ENCODE measurements at regions not wholly inside any gene's neighbourhood (a gene's known extent, or its start where the extent isn't known, plus 50 kb on each side); places are given as distances from the start of the nearest gene placed in this dataset.

GRCh38 chr13:39100996-39101738, 62.9 kb downstream of the NHLRC3 start:
- DNase-seq, result peak; percentile 40 to 82

GRCh38 chr13:39102981-39103490, 64.8 kb downstream of the NHLRC3 start:
- no peak for DNase-seq

DNA sequence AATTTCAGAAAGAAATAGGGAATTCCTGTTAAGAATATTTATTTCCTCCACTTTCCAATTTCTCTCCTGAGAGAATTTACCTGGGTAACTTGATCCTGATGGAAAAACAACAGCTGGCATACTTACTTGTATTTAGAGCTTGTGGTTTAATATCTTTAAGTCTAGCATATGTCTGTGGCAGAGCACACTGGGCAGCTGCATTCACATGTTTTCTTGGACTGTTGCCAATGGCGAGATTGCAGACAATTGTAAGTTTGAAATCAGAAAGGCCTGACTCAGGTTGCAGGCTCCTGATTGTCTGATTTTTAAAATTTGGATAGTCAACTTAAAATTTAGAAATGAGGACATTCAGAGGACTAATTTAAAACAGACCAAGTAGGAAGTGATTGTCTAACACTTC, 66.9 kb downstream of the NHLRC3 start:
- DNase-seq, result peak in 1 of 2 experiments; percentile 50

DNA sequence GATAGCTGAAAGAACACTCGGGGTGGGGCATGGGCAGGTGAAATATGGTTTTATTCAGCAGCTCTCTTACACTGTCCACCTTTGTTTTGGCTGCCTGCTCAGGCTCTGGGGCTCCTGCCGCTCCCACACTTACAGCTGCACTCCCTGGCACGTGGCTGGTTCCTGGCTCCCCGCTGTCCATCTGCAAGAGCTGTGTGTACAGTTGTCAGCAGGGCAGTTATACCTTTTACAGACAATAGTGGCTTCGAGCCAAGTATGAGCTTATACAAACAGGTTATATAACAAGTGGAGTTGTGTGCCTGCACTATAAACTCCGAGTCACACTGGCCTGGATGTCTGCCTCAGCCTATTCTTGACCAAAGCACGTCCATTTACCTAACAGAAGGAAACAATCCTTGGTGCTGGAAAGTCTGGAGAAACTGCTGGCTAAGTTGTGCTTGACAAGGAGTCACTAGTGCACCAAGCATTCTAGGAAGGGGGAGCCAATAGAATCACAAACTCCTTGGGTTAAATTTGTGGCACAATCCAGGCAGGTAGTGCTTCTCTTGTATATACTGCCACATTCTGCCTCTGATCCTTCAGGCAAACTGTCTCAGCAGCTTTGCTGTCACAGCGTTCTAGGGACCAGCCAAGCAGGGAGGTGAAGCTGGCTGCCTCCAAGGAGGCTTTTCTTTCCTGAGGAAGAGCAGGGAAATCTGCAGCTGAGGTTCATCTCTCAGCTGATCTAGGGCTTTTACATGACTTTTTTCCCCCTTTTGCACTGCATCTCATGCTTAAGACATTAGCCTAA, 68.2 kb downstream of the NHLRC3 start:
- no peak for DNase-seq

GRCh38 chr13:39107561-39107960, 69.3 kb downstream of the NHLRC3 start:
- peak in 1 of 2 experiments; percentile 29 for DNase-seq

GRCh38 chr13:39108783-39109182, 70.5 kb downstream of the NHLRC3 start:
- DNase-seq, result no peak

DNA sequence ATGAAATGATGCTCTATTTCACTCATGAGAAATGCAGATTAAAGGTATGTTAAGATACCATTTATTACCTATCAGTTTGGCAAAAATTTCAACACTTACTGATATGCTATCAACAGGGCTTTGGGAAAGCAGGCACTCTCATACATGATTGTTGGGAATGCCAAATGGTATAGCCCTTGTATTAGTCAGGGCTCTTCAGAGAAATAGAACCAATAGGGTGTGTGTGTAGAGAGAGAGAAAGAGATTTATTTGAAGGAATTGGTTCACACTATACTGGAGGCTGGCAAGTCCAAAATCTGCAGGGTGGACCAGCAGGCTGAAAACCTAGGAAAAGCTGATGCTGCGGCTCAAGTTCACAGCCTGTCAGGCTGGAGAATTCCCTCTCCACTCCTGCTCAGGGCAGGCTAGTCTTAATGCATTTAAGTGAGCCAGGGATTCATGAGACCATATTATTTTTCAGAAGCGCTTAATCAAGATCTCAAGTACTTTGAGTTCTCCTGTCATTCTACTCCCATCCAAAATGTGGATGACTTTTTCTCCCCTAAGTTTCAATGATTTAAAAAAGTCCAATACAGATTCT, 72.4 kb downstream of the NHLRC3 start:
- no peak for DNase-seq

- no peak for DNase-seq
Observed at GRCh38 chr13:39111145-39111544, 72.9 kb downstream of the NHLRC3 start.

- no peak for DNase-seq
Observed at GRCh38 chr13:39119422-39119821, 81.2 kb downstream of the NHLRC3 start.

- no peak for DNase-seq
Observed at GRCh38 chr13:39123578-39123977, 85.3 kb downstream of the NHLRC3 start.

GRCh38 chr13:39129213-39129612, 91.0 kb downstream of the NHLRC3 start:
- DNase-seq, result peak in 1 of 2 experiments; percentile 62

DNA sequence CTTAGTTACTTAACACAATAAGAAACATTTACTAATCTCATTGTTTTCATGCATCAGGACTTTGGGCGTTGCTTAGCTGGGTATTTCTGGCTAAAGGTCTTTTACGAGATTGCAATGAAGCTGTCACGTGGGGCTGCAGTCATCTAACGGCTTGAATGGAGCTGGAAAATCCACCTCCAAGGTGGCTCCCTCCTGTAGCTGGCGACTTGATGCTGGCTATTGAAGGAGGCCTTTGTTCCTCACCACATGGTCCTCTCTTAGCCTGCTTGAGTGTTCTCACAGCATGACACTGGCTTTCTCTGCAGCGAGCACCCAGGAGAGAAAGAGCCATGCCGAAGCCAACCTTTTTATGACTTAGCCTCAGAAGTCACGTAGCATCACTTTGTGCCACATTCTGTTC, 92.0 kb downstream of the NHLRC3 start:
- no peak for DNase-seq

DNA sequence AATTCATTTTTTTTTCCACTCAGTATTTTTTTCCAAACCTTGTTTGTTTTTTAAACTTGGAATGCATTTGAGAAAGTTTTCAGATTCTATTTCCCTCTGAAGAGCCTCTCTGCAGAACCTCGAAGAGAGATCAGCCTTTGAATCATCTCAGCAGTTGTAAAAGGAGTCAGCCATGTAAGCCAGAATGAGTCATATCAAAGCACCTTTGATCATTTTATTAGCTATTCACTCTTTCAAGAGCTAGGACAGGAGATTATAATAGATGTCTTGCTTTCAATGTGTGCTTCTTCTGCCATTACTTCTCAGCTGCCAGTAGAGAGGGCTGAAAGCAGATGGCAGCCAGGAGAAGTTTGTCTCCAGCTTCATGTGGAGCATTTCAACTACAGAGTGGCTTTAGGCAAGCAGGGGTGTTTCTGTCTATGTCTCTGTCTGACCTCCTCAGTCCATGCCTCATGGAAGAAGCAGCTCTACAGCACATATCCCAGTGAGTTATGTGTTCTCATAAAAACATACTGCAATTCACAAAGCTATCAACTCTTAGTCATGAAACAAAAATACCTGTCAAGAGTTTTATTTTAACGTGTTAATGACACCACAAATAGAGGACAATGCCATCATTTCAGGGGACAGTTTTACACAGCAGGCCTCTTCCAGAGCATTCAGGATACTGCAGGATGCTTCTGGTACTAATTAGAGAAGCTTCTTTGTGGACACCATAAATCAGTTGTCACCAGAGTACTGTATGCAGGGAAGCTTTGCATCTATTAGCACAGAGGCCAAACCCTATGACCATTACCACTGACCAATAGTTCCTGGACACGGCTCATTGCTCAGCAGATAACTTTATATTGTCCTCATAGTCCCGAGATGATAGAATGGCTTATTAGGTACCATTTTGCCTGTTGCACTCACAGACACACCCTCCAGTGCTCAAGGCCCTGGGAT, 94.3 kb downstream of the NHLRC3 start:
- no peak for DNase-seq

GRCh38 chr13:39133781-39134180, 95.5 kb downstream of the NHLRC3 start:
- no peak for DNase-seq

DNA sequence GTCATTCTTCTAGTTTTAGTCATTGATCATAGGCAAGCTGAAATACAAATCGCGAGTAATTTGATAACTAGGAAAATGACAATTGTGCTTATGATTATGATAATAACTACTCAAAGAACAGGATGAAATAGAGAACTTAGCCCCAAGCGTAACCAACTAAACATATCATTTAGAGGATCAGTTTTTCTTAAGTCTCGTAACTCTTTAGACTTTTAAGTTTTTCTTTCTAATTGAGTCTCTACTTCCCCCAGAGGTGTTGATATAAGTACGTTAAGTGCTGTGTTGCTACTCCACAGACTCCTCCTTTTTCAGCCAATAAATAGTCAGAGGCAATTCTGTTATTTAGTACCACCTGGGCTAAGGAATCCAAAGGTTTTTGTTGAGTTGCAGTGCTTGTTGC, 96.3 kb downstream of the NHLRC3 start:
- no peak for DNase-seq

GRCh38 chr13:39144391-39144790, 106.1 kb downstream of the NHLRC3 start:
- DNase-seq, result no peak

GRCh38 chr13:39144941-39145533, 106.8 kb downstream of the NHLRC3 start:
- DNase-seq, result peak; percentile 51 to 83

- peak in 1 of 2 experiments; percentile 66 for DNase-seq
Observed at GRCh38 chr13:39148513-39148961, 110.3 kb downstream of the NHLRC3 start.

- DNase-seq, result no peak
Observed at GRCh38 chr13:39149896-39150295, 111.6 kb downstream of the NHLRC3 start.

DNA sequence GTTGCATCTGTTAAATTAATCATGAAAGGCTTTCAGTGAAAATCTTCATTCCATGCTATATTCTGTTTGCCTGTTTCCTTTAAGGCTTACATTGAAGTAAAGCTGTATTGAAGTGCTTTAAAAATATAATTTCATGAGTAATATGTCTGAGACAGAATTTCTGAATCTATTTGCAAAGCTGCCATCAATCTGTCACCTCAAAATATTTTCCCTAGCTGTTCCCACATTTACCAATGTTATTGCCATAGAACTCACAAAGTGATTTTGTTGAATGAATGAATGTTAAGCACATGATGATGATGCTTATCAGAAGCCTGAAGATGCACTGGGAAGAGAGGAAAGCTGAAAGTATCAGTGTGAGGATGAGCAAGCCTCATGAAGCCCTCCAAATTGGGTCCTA, 115.8 kb downstream of the NHLRC3 start:
- DNase-seq, result no peak

GRCh38 chr13:39159393-39159792, 121.1 kb downstream of the NHLRC3 start:
- no peak for DNase-seq

- DNase-seq, result no peak
Observed at GRCh38 chr13:39159846-39160370, 121.7 kb downstream of the NHLRC3 start.

Data from NCI-H446 (cell line).